ENCODE measurements at regions not wholly inside any gene's neighbourhood (a gene's known extent, or its start where the extent isn't known, plus 50 kb on each side); places are given as distances from the start of the nearest gene placed in this dataset.

DNA sequence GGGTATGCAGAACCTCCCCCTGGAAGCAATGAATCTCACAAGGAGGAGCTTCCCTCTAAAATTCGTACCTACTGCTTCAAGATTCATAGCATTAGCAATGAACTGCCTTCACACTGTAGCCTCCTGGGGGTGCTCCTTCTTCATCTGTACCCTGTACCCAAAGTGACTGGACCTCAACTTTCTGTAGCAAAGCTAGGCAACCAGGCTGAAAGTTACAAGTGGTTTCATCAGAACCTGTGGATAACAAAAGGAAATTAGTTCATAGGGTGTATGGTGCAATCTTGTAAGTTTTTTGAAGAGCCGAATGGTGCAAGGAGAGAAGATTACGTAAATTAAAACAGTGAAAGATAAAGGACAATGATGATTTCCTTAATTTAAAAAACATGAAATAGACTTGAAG lies 1541.7 kb upstream of the FLRT2 start:
- Histone ChIP-seq H3K4me2 (ENCODE audit: insufficient read depth, low read length) (no peak overlapping the region), H3K36me3 (ENCODE audit: control insufficient read depth in 2 of 2, extremely low read depth in 1 of 2, insufficient read depth in 2 of 2, low read length in 2 of 2) (no peaks in the 10 kb centered on the region), H3K79me2 (ENCODE audit: control insufficient read depth, insufficient read depth, low read length) (no peaks in the 10 kb centered on the region), H3K9ac (replicated peaks; ENCODE audit: extremely low read depth, insufficient read depth, low read length) (no peak overlapping the region), H3K27ac (ENCODE audit: insufficient read depth, low read depth, low read length) (no peak overlapping the region), H3K9me3 (replicated peaks; ENCODE audit: control insufficient read depth, insufficient read depth, low read length) (no peaks in the 10 kb centered on the region), H3K4me3 (replicated peaks in 1 of 3; ENCODE audit: insufficient read depth in 1 of 3, low read depth in 1 of 3, low read length in 3 of 3) (no peak overlapping the region), H3K9me1 (replicated peaks; ENCODE audit: control insufficient read depth, extremely low read depth, insufficient read depth, low read length) (no peaks in the 10 kb centered on the region), H4K20me1 (replicated peaks; ENCODE audit: control insufficient read depth, extremely low read depth, insufficient read depth, low read length) (no peaks in the 10 kb centered on the region), H3K27me3 (ENCODE audit: control insufficient read depth in 2 of 2, insufficient read depth in 2 of 2, low read length in 2 of 2) (no peaks in the 10 kb centered on the region), H3K4me1 (ENCODE audit: control insufficient read depth, extremely low read depth, insufficient read depth, low read length) (no peaks in the 10 kb centered on the region), H2AFZ (ENCODE audit: low read depth, low read length) (no peak overlapping the region)
- BruUV-seq (replicated peaks), result no TSS peak
- DNase-seq (ENCODE audit: low read depth, low spot score), result no peak
- intact Hi-C loops (cut with micrococcal nuclease), result no loop called here
- TF ChIP-seq EZH2 (IDR thresholded peaks at IDR 0.05; ENCODE audit: borderline replicate concordance, low read depth, low read length, severe bottlenecking), result no peak
- TF ChIP-seq, protein P1, sequence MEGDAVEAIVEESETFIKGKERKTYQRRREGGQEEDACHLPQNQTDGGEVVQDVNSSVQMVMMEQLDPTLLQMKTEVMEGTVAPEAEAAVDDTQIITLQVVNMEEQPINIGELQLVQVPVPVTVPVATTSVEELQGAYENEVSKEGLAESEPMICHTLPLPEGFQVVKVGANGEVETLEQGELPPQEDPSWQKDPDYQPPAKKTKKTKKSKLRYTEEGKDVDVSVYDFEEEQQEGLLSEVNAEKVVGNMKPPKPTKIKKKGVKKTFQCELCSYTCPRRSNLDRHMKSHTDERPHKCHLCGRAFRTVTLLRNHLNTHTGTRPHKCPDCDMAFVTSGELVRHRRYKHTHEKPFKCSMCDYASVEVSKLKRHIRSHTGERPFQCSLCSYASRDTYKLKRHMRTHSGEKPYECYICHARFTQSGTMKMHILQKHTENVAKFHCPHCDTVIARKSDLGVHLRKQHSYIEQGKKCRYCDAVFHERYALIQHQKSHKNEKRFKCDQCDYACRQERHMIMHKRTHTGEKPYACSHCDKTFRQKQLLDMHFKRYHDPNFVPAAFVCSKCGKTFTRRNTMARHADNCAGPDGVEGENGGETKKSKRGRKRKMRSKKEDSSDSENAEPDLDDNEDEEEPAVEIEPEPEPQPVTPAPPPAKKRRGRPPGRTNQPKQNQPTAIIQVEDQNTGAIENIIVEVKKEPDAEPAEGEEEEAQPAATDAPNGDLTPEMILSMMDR (IDR thresholded peaks at IDR 0.05; ENCODE audit: extremely low read depth in 1 of 2, insufficient read depth in 1 of 2, low read depth in 1 of 2, low read length in 2 of 2), result no peak
- TF ChIP-seq POLR2AphosphoS5 (IDR thresholded peaks at IDR 0.05; ENCODE audit: insufficient read depth, low read depth, low read length), result no peak
- TF ChIP-seq FOS (IDR thresholded peaks at IDR 0.05; ENCODE audit: borderline replicate concordance, insufficient read depth, low read length), result no peak
- TF ChIP-seq MYC (IDR thresholded peaks at IDR 0.05; ENCODE audit: low read depth, low read length), result no peak
- TF ChIP-seq, protein P2, sequence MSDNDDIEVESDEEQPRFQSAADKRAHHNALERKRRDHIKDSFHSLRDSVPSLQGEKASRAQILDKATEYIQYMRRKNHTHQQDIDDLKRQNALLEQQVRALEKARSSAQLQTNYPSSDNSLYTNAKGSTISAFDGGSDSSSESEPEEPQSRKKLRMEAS (IDR thresholded peaks at IDR 0.05; ENCODE audit: insufficient read depth, insufficient read length), result no peak
- TF ChIP-seq POLR2A (IDR thresholded peaks at IDR 0.05; ENCODE audit: low read depth, low read length), result no peak
- TF ChIP-seq JUN (IDR thresholded peaks at IDR 0.05; ENCODE audit: borderline replicate concordance, insufficient read depth, insufficient read length, low read depth), result no peak
- TF ChIP-seq GATA2 (IDR thresholded peaks at IDR 0.05; ENCODE audit: insufficient read depth, insufficient read length, low read depth, low read length), result no peak
- FAIRE-seq, result no peak
- dilution Hi-C loops (cut with MboI; ENCODE audit: extremely low pct_ligation_motif_present, low sequenced_read_pairs), result no loop called here
- ChIA-PET POLR2A (no interaction called here), CTCF (no interaction called here)
